Activated CD4-positive, alpha-beta T cell treated with anti-CD3 and anti-CD28 coated beads, Interleukin-2, Interleukin-4, amounts not matched to agents 100 ng/mL and 50 ng/mL, durations not matched to agents 16 hours and 8 hours (primary cell): ENCODE measurements at regions not wholly inside any gene's neighbourhood (a gene's known extent, or its start where the extent isn't known, plus 50 kb on each side); places are given as distances from the start of the nearest gene placed in this dataset.

Experiments
- DNase-seq: peaks from one replicate; pipeline ENCODE4 v3.0.0-alpha.2; 2020; ENCODE audit warnings: low spot score

DNA sequence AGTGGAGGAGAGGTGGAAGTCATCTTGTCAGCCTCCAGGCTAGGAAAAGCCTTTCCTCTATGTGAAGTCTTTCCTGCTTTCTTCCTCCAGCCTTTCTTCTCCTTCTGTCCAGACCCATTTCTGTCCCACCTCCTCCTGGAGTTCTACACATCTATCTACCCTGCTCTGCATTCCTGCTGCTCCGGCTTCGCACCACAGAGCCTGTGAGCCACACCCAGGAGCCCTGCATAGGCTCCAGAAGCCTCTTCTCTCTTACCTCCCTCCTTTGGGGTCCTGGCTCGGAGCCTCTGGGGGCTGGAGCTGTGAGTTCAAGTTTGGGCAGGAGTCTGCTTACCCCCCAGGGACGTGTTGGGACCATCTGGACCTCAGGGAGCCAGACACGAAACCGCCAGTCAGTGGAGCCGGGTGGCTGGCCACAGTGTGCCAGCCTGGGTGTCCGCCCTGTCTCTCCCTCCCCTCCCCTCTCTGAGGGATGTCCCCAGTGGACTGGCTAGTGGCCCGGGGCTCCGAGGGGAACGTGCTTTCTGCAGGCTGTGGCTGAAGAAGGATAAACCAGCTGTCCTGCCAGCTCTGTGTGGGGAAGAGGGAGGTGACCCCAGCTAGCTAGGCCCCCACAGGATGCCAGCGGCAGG, 99.2 kb downstream of the VEGFA start:
- no peak for DNase-seq

- no peak for DNase-seq
Observed at GRCh38 chr6:43868467-43868866, 98.5 kb downstream of the VEGFA start.

DNA sequence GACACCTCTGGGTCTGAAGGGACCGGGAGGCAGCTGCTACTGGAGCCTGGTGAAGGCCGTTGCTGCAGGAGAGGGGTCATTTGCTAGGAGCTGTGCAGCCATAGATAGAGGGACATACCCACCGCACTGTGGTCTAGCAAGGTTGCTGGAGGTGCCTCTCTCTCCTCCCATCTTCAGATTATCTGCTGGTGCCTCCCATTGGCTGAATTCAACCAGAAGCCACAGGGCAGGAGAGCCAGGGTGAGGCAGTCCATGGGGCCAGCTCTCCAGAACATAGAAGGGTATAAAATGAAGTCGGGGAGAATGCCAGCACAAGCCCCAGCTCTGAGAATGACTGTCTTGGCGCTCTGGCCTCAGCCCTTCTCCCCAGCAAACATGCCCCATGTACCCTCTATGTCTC, 98.0 kb downstream of the VEGFA start:
- DNase-seq = no peak

- DNase-seq = no peak
Observed at GRCh38 chr6:43867246-43867645, 97.2 kb downstream of the VEGFA start.

- DNase-seq = no peak
Observed at GRCh38 chr6:43865932-43866645, 96.1 kb downstream of the VEGFA start.

DNA sequence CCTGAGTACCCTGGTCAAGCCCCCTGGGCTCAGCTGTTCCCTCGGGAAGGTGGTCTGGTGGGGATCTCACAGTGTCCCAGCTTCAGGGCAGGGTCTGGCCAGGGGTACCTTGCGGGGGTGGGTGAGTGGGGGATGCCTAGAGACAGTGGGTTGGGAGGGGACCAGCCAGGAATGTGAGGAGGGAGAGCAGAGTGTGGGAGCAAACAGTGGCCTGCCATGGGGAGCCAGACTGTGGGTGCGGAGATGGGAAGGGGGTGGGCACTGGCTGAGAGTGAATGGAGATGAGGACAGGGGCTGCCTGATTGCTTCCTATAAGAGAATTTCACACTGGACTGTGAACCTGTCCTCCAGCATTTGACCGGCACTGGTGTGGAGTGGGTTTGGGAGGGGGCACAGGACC, 95.1 kb downstream of the VEGFA start:
- DNase-seq = no peak

DNA sequence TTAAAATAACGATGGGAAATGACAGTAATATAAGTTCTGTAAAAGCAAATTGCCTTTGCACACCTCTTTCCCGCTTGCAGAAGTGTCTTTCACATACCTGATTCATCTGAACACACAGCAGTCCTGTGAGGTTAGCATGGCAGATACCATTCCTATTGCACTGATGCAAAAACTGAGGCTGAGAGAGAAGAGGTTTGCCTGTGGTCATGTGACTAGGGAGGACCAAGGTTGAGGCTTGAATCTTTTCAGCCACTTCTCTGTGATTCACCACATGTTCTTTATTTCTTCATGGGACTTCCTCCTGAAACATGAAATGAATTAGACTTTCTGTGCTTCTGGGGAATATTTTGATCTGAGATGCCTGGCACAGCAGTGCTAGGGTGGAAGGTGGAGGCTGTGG, 92.9 kb downstream of the VEGFA start:
- no peak for DNase-seq

- no peak for DNase-seq
Observed at GRCh38 chr6:43861212-43861894, 91.3 kb downstream of the VEGFA start.

GRCh38 chr6:43860285-43860684, 90.3 kb downstream of the VEGFA start:
- no peak for DNase-seq

DNA sequence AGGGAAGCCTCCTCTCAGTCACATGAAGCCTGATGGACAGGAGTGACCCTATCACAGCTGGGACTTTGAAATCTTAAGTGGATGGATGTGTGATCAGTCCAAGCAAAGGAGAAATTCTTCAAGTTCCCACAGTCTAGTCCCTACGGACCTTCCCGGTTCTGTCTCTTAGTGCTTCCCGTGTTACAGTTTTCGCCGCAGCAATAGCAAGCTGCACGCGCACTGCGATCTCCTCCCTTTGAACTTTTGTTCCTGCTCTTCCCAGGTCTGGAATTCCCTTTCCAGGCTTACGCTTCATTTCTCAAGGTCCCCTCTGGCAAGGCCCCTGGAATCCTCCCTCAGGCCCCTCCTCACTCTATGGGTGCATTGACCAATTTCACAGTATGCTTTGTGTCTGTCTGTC, 89.2 kb downstream of the VEGFA start:
- DNase-seq = no peak

- DNase-seq = no peak
Observed at GRCh38 chr6:43858161-43859153, 88.4 kb downstream of the VEGFA start.

DNA sequence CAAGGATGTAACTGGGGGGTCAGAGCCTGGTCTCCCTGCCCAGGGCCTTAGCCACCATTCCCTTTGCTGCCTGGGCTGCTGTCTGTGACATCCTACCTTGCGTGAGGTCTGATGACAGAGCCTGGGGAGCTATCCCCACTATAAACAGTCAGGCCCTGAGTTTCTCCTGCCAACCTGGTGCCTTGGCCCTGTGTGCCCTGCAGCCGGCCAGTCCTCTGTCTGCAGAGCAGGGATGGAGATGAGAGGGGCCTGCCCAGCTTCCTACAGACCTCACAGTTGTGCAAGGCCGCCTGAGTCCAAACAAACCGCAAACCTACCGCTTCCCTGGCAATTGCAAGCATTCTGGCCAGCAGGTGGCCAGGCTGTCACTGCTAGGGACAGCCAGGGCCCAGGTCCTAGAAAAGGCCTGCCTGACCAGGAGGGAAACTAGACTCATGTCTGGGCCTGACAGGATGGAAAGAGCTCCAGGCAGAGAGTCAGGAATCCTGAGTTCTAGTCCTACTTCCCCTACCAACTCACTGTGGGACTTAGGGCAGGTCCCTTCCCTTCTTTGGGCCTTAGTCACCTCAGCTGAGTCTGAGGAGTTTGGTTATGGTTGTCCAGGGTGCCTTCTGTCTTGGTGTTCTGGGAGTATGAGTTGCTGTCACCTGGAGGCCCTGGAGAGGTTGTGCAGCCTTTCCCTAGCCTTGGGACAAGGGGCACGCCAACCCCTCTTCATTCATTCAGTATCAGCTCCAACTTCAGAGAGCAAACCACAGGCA, 86.2 kb downstream of the VEGFA start:
- no peak for DNase-seq

DNA sequence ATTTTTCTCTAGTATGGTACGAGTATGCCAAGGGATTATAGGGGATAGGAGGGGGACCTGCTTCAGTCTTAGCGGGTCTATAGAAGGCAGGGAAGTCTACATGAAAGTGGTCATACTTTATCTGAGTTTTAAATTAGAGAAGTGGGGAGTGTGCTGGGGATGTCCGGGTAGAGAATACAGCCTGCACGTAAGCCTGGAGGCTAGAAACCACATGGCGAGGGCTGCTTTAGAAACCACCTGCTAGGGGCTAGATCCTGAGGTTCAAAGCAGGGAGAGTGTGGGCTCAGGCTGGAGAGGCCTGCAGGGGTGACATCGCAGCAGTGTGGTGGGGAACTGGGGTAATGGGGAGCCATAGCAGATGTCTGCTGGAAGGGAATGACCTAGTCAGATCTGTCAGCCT, 85.2 kb downstream of the VEGFA start:
- no peak for DNase-seq

DNA sequence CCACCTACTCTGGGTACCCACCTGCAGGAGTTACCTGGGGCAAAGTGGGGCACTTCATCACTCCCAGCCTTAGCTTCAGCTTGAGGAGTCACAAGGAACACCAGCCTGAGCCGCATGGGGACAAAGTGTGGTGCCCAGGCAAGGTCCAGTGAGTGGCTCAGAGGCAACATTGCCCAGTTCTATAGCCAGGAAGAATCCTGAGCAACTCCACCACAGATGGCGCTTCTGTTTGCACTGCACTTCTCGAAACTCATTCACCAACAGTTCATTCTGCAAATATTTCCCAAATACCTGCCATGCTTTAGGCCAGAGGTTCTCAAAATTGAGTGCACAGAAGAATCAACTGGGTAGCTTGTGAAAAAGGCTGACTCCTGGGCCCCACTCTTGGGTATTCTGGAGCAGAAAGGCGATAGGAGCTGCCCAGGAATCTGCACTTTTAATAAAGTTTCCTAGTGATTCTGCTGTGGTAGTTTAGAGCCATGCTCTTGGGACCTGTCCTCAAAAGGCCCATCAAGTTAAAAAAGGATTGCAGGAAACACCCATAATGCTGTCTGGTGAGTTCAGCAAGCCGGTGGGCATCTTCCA, 83.1 kb downstream of the VEGFA start:
- DNase-seq = no peak

GRCh38 chr6:43852350-43852864, 82.4 kb downstream of the VEGFA start:
- DNase-seq = no peak

- DNase-seq = no peak
Observed at GRCh38 chr6:43851204-43851865, 81.3 kb downstream of the VEGFA start.

- DNase-seq = no peak
Observed at GRCh38 chr6:43850314-43851203, 80.5 kb downstream of the VEGFA start.

GRCh38 chr6:43849844-43850243, 79.8 kb downstream of the VEGFA start:
- DNase-seq = no peak
